Fibroblast of lung (primary cell): ENCODE measurements at regions not wholly inside any gene's neighbourhood (a gene's known extent, or its start where the extent isn't known, plus 50 kb on each side); places are given as distances from the start of the nearest gene placed in this dataset.

Experiments used
- CTCF ChIP-seq, 2 donors: IDR thresholded peaks in 1 of 2; conservative IDR thresholded peaks in 1 of 2; 1 replicate in 1 of 2; 2 replicates in 1 of 2; pipeline ENCODE4 v1.5.1; 2011 to 2012; ENCODE audit warnings: low read length in 2 of 2, control low read depth in 1 of 2, inconsistent platforms in 1 of 2, low read depth in 1 of 2, mild to moderate bottlenecking in 1 of 2
- EZH2 ChIP-seq: IDR thresholded peaks from 2 replicates; pipeline ENCODE4 v1.5.1; 2012; ENCODE audit warnings: low read length, control low read depth, mild to moderate bottlenecking; ENCODE audit errors: missing control alignments

GRCh38 chr13:82947683-82948082 is 934.6 kb downstream of the SLITRK1 start:
- TF ChIP-seq CTCF (conservative IDR thresholded peaks at IDR 0.05 in 1 of 2, IDR thresholded peaks at IDR 0.05 in 1 of 2; ENCODE audit: low read depth in 1 of 2, low read length in 2 of 2), result no peak
- TF ChIP-seq EZH2, result no peak
